Heart right ventricle (tissue), 16 donors: ENCODE measurements at regions not wholly inside any gene's neighbourhood (a gene's known extent, or its start where the extent isn't known, plus 50 kb on each side); places are given as distances from the start of the nearest gene placed in this dataset.

Experiments
- ATAC-seq, 8 donors: fragments of 200-7000 bp; cut with Tn5 transposase; one replicate each; pipeline ENCODE4 v1.9.1; 2020; ENCODE audit warnings: mild to moderate bottlenecking in 8 of 8, moderate library complexity in 8 of 8, moderate number of reproducible peaks in 1 of 8
- DNase-seq, 2 donors: peaks; one replicate each; pipeline ENCODE4 v3.0.0-alpha.2; 2020
- H3K27ac ChIP-seq, 10 donors: fragments of 200-600 bp; sonication (generic) in 2 of 10; one replicate each; pipeline versions ENCODE4 v1.5.0 to v1.8.0; 2020 to 2022; ENCODE audit warnings: mild to moderate bottlenecking in 3 of 10
- H3K27me3 ChIP-seq, 7 donors: fragments of 200-600 bp; one replicate each; pipeline ENCODE4 v1.8.0; 2021 to 2022; ENCODE audit warnings: mild to moderate bottlenecking in 2 of 7
- H3K36me3 ChIP-seq, 9 donors: fragments of 200-600 bp; sonication (generic) in 1 of 9; one replicate each; pipeline versions ENCODE4 v1.5.0 to v1.8.0; 2020 to 2022; ENCODE audit warnings: mild to moderate bottlenecking in 2 of 9
- H3K4me1 ChIP-seq, 9 donors: fragments of 200-600 bp; sonication (generic) in 1 of 9; one replicate each; pipeline versions ENCODE4 v1.5.0 to v1.8.0; 2020 to 2022; ENCODE audit warnings: mild to moderate bottlenecking in 4 of 9
- H3K4me3 ChIP-seq, 10 donors: fragments of 200-600 bp; sonication (generic) in 2 of 10; one replicate each; pipeline versions ENCODE4 v1.5.0 to v1.8.0; 2020 to 2022; ENCODE audit warnings: mild to moderate bottlenecking in 7 of 10, moderate library complexity in 2 of 10
- H3K9me3 ChIP-seq, 11 donors: fragments of 200-600 bp in 10 of 11; sonication (generic) in 2 of 11; one replicate each; pipeline versions ENCODE4 v1.5.0 to v1.8.0; 2013 to 2022; ENCODE audit warnings: mild to moderate bottlenecking in 2 of 11, control low read depth in 1 of 11, moderate library complexity in 1 of 11
- CTCF ChIP-seq, 9 donors: fragments of 200-600 bp; sonication (generic) in 2 of 9; IDR thresholded peaks; one replicate each; pipeline versions ENCODE4 v1.5.0 to v1.8.0; 2021 to 2022; ENCODE audit warnings: antibody characterized with exemption in 9 of 9, mild to moderate bottlenecking in 5 of 9, moderate library complexity in 1 of 9
- WGBS, 2 donors: extraction: QIAGEN DNeasy Blood & Tissue Kit; methylation state at CpG; one replicate each; pipeline ENCODE4 v1.1.7; 2013; ENCODE audit warnings: inconsistent platforms in 1 of 2; 5-methylcytosine and 5-hydroxymethylcytosine counted together
- intact Hi-C, 10 donors: fragments of 100-400 bp; cut with DNase I; formaldehyde crosslinking; loops; one replicate each; pipeline versions ENCODE4 v1.11.1 to v1.14.2; 2022
- donor health status: Arrhythmogenic right ventricular cardiomyopathy.
- donor health status: ischemic (EF 13 %, LVEDD 7.1; RV severe dilation, severe dysfunction).
- donor health status: healthy with polysubstance abuse.
- donor health status: DM: no; HTN: yes; CAD: no.
- donor health status: DM: no; HTN: no; CAD: no.
- donor health status: ischemic (EF 25% LVEDD 6.9; RV normal size, moderate dysfunction).
- donor health status: ischemic (EF 25% LVEDD 5.7; RV mildly dilated, moderate dysfunction).
- donor health status: healthy.
- donor health status: DM: yes; HTN: yes; CAD: no.
- donor health status: Ischemic cardiomyopathy.
- donor health status: ischemic (EF 35%, LVEDD 5.7; RV mildly dilated, moderate dysfunction).
- donor health status: nonischemic (EF 11% LVEDD 7.7; RV severe dilation, severe dysfunction).
- donor health status: DM: yes; HTN: yes; CAD: no.
- donor health status: PGD.
- donor health status: ischemic (EF 29% LVEDD 5.4; RV normal size, mild dysfunction).
- donor health status: nonischemic (EF 23%, LVEDD 6.1; RV moderate dilation, normal function).

GRCh38 chr6:151699719-151700118 is 107.8 kb upstream of the ESR1 start:
- no peaks in the 10 kb centered on the region for H3K36me3 ChIP-seq
- H3K27me3 ChIP-seq, result peaks cover 0 to 6% (median 0%) of the 10 kb centered on the region in 7 donors
- H3K4me3 ChIP-seq, result no peak overlapping the region
- peaks cover 0 to 11% (median 4%) of the 10 kb centered on the region in 9 donors for H3K4me1 ChIP-seq
- ATAC-seq (peak in 6 of 8 donors; percentile 33 to 66 (median 57)), DNase-seq (no peak)
- WGBS, 2 donors, result 46 to 53% methylated on average over 4 of the region's 4 CpGs
- TF ChIP-seq CTCF (IDR thresholded peaks at IDR 0.05), result no peak
- H3K27ac ChIP-seq, result peak overlapping the region in 5 of 10 donors; percentile 16 to 63 (median 50)
- H3K9me3 ChIP-seq, result peaks cover 0 to 7% (median 0%) of the 10 kb centered on the region in 11 donors
- intact Hi-C loops, result loop anchor here in 3 of 10 donors (10.0 kb wide), 2 partner anchors 425 to 565 kb away; no protein-coding TSS in a partner anchor

GRCh38 chr6:151701911-151702562 is 105.4 kb upstream of the ESR1 start:
- peak overlapping the region in 1 of 10 donors; percentile 12 for H3K27ac ChIP-seq
- ATAC-seq, result no peak
- H3K9me3 ChIP-seq, result peaks cover 0 to 7% (median 0%) of the 10 kb centered on the region in 11 donors
- no peaks in the 10 kb centered on the region for H3K36me3 ChIP-seq
- intact Hi-C loops, result no loop called here
- no peak overlapping the region for H3K4me3 ChIP-seq
- H3K27me3 ChIP-seq, result no peaks in the 10 kb centered on the region
- H3K4me1 ChIP-seq, result peaks cover 0 to 11% (median 4%) of the 10 kb centered on the region in 9 donors
- no peak for TF ChIP-seq CTCF (IDR thresholded peaks at IDR 0.05)
- no peak for DNase-seq
- WGBS, 2 donors, result 61 to 65% methylated on average over 5 of the region's 5 CpGs

GRCh38 chr6:151702851-151703658 is 104.4 kb upstream of the ESR1 start:
- DNase-seq, result no peak
- peak in 6 of 8 donors; percentile 30 to 61 (median 42) for ATAC-seq
- 56 to 57% methylated on average over 5 of the region's 5 CpGs for WGBS, 2 donors
- Histone ChIP-seq H3K4me1 (peaks cover 0 to 11% (median 4%) of the 10 kb centered on the region in 9 donors), H3K9me3 (peaks cover 0 to 3% (median 0%) of the 10 kb centered on the region in 11 donors), H3K36me3 (no peaks in the 10 kb centered on the region), H3K27ac (peak overlapping the region in 4 of 10 donors; percentile 22 to 36 (median 30)), H3K4me3 (no peak overlapping the region), H3K27me3 (no peaks in the 10 kb centered on the region)
- no peak for TF ChIP-seq CTCF (IDR thresholded peaks at IDR 0.05)
- intact Hi-C loops, result no loop called here

- no peaks in the 10 kb centered on the region for H3K27me3 ChIP-seq
- H3K27ac ChIP-seq, result no peak overlapping the region
- ATAC-seq (no peak), DNase-seq (no peak)
- H3K36me3 ChIP-seq, result no peaks in the 10 kb centered on the region
- no peak overlapping the region for H3K4me3 ChIP-seq
- intact Hi-C loops, result no loop called here
- no peak for TF ChIP-seq CTCF (IDR thresholded peaks at IDR 0.05)
- H3K4me1 ChIP-seq, result peaks cover 0 to 11% (median 3%) of the 10 kb centered on the region in 9 donors
- H3K9me3 ChIP-seq, result no peaks in the 10 kb centered on the region
- WGBS, 2 donors, result 86 to 93% methylated on average over 5 of the region's 5 CpGs
These were observed 103.1 kb upstream of the ESR1 start for GRCh38 chr6:151704383-151704782.
